ENCODE measurements at regions not wholly inside any gene's neighbourhood (a gene's known extent, or its start where the extent isn't known, plus 50 kb on each side); places are given as distances from the start of the nearest gene placed in this dataset.

DNA sequence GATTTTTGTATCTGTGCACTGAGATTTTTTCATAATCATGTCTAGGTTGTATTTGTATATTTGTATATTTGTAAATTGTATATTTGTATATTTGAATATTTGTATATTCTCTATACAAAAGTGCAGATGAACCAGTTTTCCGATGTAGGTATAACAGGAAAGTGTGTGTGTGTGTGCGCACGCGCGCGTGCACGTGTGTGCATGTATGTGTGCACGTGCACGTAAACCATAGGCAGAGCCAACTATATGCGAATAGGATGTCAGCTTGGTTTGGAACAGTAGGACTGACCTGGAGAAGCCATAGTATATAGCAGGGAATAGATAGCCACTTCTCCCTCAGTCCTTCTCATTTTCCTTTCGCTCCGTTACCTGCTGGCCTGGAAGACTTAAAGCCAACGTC lies 565.8 kb downstream of the XIRP2 start:
- TF ChIP-seq, protein P1, sequence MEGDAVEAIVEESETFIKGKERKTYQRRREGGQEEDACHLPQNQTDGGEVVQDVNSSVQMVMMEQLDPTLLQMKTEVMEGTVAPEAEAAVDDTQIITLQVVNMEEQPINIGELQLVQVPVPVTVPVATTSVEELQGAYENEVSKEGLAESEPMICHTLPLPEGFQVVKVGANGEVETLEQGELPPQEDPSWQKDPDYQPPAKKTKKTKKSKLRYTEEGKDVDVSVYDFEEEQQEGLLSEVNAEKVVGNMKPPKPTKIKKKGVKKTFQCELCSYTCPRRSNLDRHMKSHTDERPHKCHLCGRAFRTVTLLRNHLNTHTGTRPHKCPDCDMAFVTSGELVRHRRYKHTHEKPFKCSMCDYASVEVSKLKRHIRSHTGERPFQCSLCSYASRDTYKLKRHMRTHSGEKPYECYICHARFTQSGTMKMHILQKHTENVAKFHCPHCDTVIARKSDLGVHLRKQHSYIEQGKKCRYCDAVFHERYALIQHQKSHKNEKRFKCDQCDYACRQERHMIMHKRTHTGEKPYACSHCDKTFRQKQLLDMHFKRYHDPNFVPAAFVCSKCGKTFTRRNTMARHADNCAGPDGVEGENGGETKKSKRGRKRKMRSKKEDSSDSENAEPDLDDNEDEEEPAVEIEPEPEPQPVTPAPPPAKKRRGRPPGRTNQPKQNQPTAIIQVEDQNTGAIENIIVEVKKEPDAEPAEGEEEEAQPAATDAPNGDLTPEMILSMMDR (IDR thresholded peaks at IDR 0.05) = no peak
- TF ChIP-seq EP300 (IDR thresholded peaks at IDR 0.05; ENCODE audit: low read depth) = no peak
- TF ChIP-seq POLR2AphosphoS5 (IDR thresholded peaks at IDR 0.05) = no peak
- TF ChIP-seq POLR2A (IDR thresholded peaks at IDR 0.05) = no peak

All from transverse colon (tissue), 4 donors.